ENCODE measurements at regions not wholly inside any gene's neighbourhood (a gene's known extent, or its start where the extent isn't known, plus 50 kb on each side); places are given as distances from the start of the nearest gene placed in this dataset.

GRCh38 chr5:51138164-51138563 is 245.1 kb upstream of the ISL1 start:
- no peak for TF ChIP-seq POLR2A (IDR thresholded peaks at IDR 0.05)
- TF ChIP-seq, protein P1, sequence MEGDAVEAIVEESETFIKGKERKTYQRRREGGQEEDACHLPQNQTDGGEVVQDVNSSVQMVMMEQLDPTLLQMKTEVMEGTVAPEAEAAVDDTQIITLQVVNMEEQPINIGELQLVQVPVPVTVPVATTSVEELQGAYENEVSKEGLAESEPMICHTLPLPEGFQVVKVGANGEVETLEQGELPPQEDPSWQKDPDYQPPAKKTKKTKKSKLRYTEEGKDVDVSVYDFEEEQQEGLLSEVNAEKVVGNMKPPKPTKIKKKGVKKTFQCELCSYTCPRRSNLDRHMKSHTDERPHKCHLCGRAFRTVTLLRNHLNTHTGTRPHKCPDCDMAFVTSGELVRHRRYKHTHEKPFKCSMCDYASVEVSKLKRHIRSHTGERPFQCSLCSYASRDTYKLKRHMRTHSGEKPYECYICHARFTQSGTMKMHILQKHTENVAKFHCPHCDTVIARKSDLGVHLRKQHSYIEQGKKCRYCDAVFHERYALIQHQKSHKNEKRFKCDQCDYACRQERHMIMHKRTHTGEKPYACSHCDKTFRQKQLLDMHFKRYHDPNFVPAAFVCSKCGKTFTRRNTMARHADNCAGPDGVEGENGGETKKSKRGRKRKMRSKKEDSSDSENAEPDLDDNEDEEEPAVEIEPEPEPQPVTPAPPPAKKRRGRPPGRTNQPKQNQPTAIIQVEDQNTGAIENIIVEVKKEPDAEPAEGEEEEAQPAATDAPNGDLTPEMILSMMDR (IDR thresholded peaks at IDR 0.05), result no peak
